ENCODE measurements at regions not wholly inside any gene's neighbourhood (a gene's known extent, or its start where the extent isn't known, plus 50 kb on each side); places are given as distances from the start of the nearest gene placed in this dataset.

DNA sequence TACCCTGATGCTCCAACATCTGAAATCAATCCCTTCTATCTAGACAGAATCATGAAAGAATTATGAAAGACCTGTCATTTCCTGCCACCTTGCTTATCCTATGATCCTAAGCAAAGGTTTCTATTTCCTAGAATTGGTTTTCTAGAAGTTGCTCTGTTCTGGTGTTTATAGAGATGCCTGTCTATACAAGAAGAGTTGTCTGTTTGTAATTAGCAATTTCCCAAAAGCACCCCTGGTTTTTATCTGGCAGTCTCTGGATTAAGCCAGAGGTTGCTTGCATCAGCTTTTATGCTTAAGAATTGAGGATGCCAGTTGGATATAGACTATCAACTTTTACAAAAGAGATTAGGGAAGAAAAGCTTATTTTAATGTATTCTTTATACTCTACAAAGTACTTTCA lies 133.0 kb upstream of the EFNA5 start:
- TF ChIP-seq, protein P1, sequence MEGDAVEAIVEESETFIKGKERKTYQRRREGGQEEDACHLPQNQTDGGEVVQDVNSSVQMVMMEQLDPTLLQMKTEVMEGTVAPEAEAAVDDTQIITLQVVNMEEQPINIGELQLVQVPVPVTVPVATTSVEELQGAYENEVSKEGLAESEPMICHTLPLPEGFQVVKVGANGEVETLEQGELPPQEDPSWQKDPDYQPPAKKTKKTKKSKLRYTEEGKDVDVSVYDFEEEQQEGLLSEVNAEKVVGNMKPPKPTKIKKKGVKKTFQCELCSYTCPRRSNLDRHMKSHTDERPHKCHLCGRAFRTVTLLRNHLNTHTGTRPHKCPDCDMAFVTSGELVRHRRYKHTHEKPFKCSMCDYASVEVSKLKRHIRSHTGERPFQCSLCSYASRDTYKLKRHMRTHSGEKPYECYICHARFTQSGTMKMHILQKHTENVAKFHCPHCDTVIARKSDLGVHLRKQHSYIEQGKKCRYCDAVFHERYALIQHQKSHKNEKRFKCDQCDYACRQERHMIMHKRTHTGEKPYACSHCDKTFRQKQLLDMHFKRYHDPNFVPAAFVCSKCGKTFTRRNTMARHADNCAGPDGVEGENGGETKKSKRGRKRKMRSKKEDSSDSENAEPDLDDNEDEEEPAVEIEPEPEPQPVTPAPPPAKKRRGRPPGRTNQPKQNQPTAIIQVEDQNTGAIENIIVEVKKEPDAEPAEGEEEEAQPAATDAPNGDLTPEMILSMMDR (conservative IDR thresholded peaks at IDR 0.05): no peak
- no peak for TF ChIP-seq EZH2 (IDR thresholded peaks at IDR 0.05; ENCODE audit: low read depth)

All from PC-9 (cell line).